Mucosa of rectum (tissue), 2 donors: ENCODE measurements at regions not wholly inside any gene's neighbourhood (a gene's known extent, or its start where the extent isn't known, plus 50 kb on each side); places are given as distances from the start of the nearest gene placed in this dataset.

ENCODE experiments used
- H3K27ac ChIP-seq, 2 donors: one replicate each; pipeline ENCODE4 v1.7.0; 2013; ENCODE audit warnings: inconsistent platforms in 2 of 2, low read depth in 2 of 2, low read length in 2 of 2
- H3K27me3 ChIP-seq, 2 donors: one replicate each; pipeline ENCODE4 v1.7.0; 2013; ENCODE audit warnings: low read length in 2 of 2; ENCODE audit not compliant: control insufficient read depth in 2 of 2, insufficient read depth in 2 of 2
- H3K36me3 ChIP-seq, 2 donors: one replicate each; pipeline ENCODE4 v1.7.0; 2013; ENCODE audit warnings: low read length in 2 of 2; ENCODE audit not compliant: control insufficient read depth in 2 of 2, insufficient read depth in 2 of 2
- H3K4me1 ChIP-seq, 2 donors: one replicate each; pipeline ENCODE4 v1.7.0; 2013; ENCODE audit warnings: low read length in 2 of 2, mild to moderate bottlenecking in 1 of 2; ENCODE audit not compliant: control insufficient read depth in 2 of 2, insufficient read depth in 2 of 2
- H3K4me3 ChIP-seq, 2 donors: one replicate each; pipeline ENCODE4 v1.7.0; 2013; ENCODE audit warnings: low read length in 2 of 2
- H3K9ac ChIP-seq, 2 donors: one replicate each; pipeline ENCODE4 v1.7.0; 2013; ENCODE audit warnings: low read length in 2 of 2, low read depth in 1 of 2, mild to moderate bottlenecking in 1 of 2
- H3K9me3 ChIP-seq, 2 donors: one replicate each; pipeline ENCODE4 v1.7.0; 2013; ENCODE audit warnings: low read length in 2 of 2; ENCODE audit not compliant: control insufficient read depth in 2 of 2
- donor health status: healthy.
- donor health status: Normal muscosa, but diverticular disease.

- Histone ChIP-seq H3K4me3 (no peak overlapping the region), H3K27ac (peak overlapping the region; percentile 18 to 75), H3K9me3 (no peaks in the 10 kb centered on the region), H3K27me3 (no peaks in the 10 kb centered on the region), H3K4me1 (peaks cover 5 to 24% of the 10 kb centered on the region in 2 donors), H3K36me3 (no peaks in the 10 kb centered on the region), H3K9ac (no peak overlapping the region)
Observed at GRCh38 chr2:19538411-19538963, 180.1 kb upstream of the OSR1 start.

GRCh38 chr2:19536136-19536535 lies 177.7 kb upstream of the OSR1 start:
- Histone ChIP-seq H3K4me3 (no peak overlapping the region), H3K9me3 (no peaks in the 10 kb centered on the region), H3K9ac (no peak overlapping the region), H3K36me3 (no peaks in the 10 kb centered on the region), H3K27ac (no peak overlapping the region), H3K4me1 (peaks cover 5 to 19% of the 10 kb centered on the region in 2 donors), H3K27me3 (no peaks in the 10 kb centered on the region)

GRCh38 chr2:19532547-19533196 lies 174.2 kb upstream of the OSR1 start:
- H3K9me3 ChIP-seq, result no peaks in the 10 kb centered on the region
- H3K9ac ChIP-seq, result no peak overlapping the region
- H3K36me3 ChIP-seq, result no peaks in the 10 kb centered on the region
- no peak overlapping the region for H3K27ac ChIP-seq
- no peak overlapping the region for H3K4me3 ChIP-seq
- H3K27me3 ChIP-seq, result no peaks in the 10 kb centered on the region
- peaks cover 0 to 2% of the 10 kb centered on the region in 2 donors for H3K4me1 ChIP-seq

GRCh38 chr2:19529677-19530076 lies 171.3 kb upstream of the OSR1 start:
- H3K4me3 ChIP-seq, result no peak overlapping the region
- no peaks in the 10 kb centered on the region for H3K27me3 ChIP-seq
- no peak overlapping the region for H3K9ac ChIP-seq
- no peak overlapping the region for H3K27ac ChIP-seq
- peaks cover 0 to 2% of the 10 kb centered on the region in 2 donors for H3K4me1 ChIP-seq
- H3K36me3 ChIP-seq, result no peaks in the 10 kb centered on the region
- no peaks in the 10 kb centered on the region for H3K9me3 ChIP-seq

- Histone ChIP-seq H3K4me3 (no peak overlapping the region), H3K9me3 (no peaks in the 10 kb centered on the region), H3K27me3 (no peaks in the 10 kb centered on the region), H3K4me1 (peaks cover 0 to 2% of the 10 kb centered on the region in 2 donors), H3K36me3 (no peaks in the 10 kb centered on the region), H3K27ac (no peak overlapping the region), H3K9ac (no peak overlapping the region)
Observed at GRCh38 chr2:19527771-19528170, 169.3 kb upstream of the OSR1 start.

- Histone ChIP-seq H3K9me3 (no peaks in the 10 kb centered on the region), H3K27ac (no peak overlapping the region), H3K27me3 (no peaks in the 10 kb centered on the region), H3K4me3 (no peak overlapping the region), H3K36me3 (no peaks in the 10 kb centered on the region), H3K9ac (no peak overlapping the region), H3K4me1 (peaks cover 0 to 2% of the 10 kb centered on the region in 2 donors)
Observed at GRCh38 chr2:19525313-19525712, 166.9 kb upstream of the OSR1 start.

- Histone ChIP-seq H3K27ac (no peak overlapping the region), H3K4me3 (no peak overlapping the region), H3K4me1 (no peaks in the 10 kb centered on the region), H3K36me3 (no peaks in the 10 kb centered on the region), H3K9ac (no peak overlapping the region), H3K27me3 (no peaks in the 10 kb centered on the region), H3K9me3 (no peaks in the 10 kb centered on the region)
Observed at GRCh38 chr2:19519045-19519444, 160.6 kb upstream of the OSR1 start.

GRCh38 chr2:19507137-19507536 lies 148.7 kb upstream of the OSR1 start:
- Histone ChIP-seq H3K4me1 (peaks cover 0 to 4% of the 10 kb centered on the region in 2 donors), H3K27ac (no peak overlapping the region), H3K9ac (no peak overlapping the region), H3K36me3 (no peaks in the 10 kb centered on the region), H3K4me3 (no peak overlapping the region), H3K27me3 (no peaks in the 10 kb centered on the region), H3K9me3 (no peaks in the 10 kb centered on the region)

GRCh38 chr2:19505199-19506136 lies 147.0 kb upstream of the OSR1 start:
- no peak overlapping the region for H3K27ac ChIP-seq
- H3K9me3 ChIP-seq, result no peaks in the 10 kb centered on the region

More at GRCh38 chr2:19505199-19506136, 147.0 kb upstream of the OSR1 start:
- H3K27me3 ChIP-seq, result no peaks in the 10 kb centered on the region
- no peaks in the 10 kb centered on the region for H3K36me3 ChIP-seq
- H3K4me1 ChIP-seq, result peaks cover 0 to 4% of the 10 kb centered on the region in 2 donors
- H3K4me3 ChIP-seq, result no peak overlapping the region
- H3K9ac ChIP-seq, result no peak overlapping the region
